ENCODE measurements at regions not wholly inside any gene's neighbourhood (a gene's known extent, or its start where the extent isn't known, plus 50 kb on each side); places are given as distances from the start of the nearest gene placed in this dataset.
"Not testable (repeated sequence)": the region's sequence is repeated elsewhere in the genome, so short reads cannot be mapped to it uniquely, and the experiment has no call there.

GRCh38 chr2:107146645-107147044, 260.7 kb upstream of the ST6GAL2 start:
- not testable (repeated sequence) for H3K4me1 ChIP-seq (ENCODE audit: control insufficient read depth in 2 of 2, insufficient read depth in 2 of 2, low read length in 1 of 2); H3K36me3 ChIP-seq (ENCODE audit: control insufficient read depth in 2 of 2, insufficient read depth in 2 of 2, low read length in 1 of 2); H3K27ac ChIP-seq (ENCODE audit: low read depth in 2 of 2, low read length in 1 of 2); H3K27me3 ChIP-seq (ENCODE audit: control insufficient read depth in 1 of 2, insufficient read depth in 2 of 2, low read length in 2 of 2); H3K9me3 ChIP-seq (ENCODE audit: control insufficient read depth in 2 of 2, insufficient read depth in 1 of 2, low read depth in 1 of 2, low read length in 1 of 2); H3K4me3 ChIP-seq (ENCODE audit: low read depth in 1 of 2, low read length in 2 of 2)
- 89 to 91% methylated on average over 5 of the region's 5 CpGs for WGBS, 2 donors

- Histone ChIP-seq H3K36me3 (ENCODE audit: control insufficient read depth in 2 of 2, insufficient read depth in 2 of 2, low read length in 1 of 2) (no peaks in the 10 kb centered on the region), H3K27me3 (ENCODE audit: control insufficient read depth in 1 of 2, insufficient read depth in 2 of 2, low read length in 2 of 2) (no peaks in the 10 kb centered on the region), H3K27ac (ENCODE audit: low read depth in 2 of 2, low read length in 1 of 2) (no peak overlapping the region), H3K4me3 (ENCODE audit: low read depth in 1 of 2, low read length in 2 of 2) (no peak overlapping the region), H3K4me1 (ENCODE audit: control insufficient read depth in 2 of 2, insufficient read depth in 2 of 2, low read length in 1 of 2) (no peaks in the 10 kb centered on the region), H3K9me3 (ENCODE audit: control insufficient read depth in 2 of 2, insufficient read depth in 1 of 2, low read depth in 1 of 2, low read length in 1 of 2) (peaks cover 0 to 2% of the 10 kb centered on the region in 2 donors)
- 86 to 95% methylated on average over 3 of the region's 3 CpGs for WGBS, 2 donors
Observed at GRCh38 chr2:107148055-107148454, 262.1 kb upstream of the ST6GAL2 start.

- H3K27ac ChIP-seq (ENCODE audit: low read depth in 2 of 2, low read length in 1 of 2) = no peak overlapping the region
- 55 to 59% methylated on average over 3 of the region's 3 CpGs for WGBS, 2 donors
- H3K9me3 ChIP-seq (ENCODE audit: control insufficient read depth in 2 of 2, insufficient read depth in 1 of 2, low read depth in 1 of 2, low read length in 1 of 2) = peaks cover 0 to 2% of the 10 kb centered on the region in 2 donors
- H3K4me1 ChIP-seq (ENCODE audit: control insufficient read depth in 2 of 2, insufficient read depth in 2 of 2, low read length in 1 of 2) = no peaks in the 10 kb centered on the region
- H3K36me3 ChIP-seq (ENCODE audit: control insufficient read depth in 2 of 2, insufficient read depth in 2 of 2, low read length in 1 of 2) = no peaks in the 10 kb centered on the region
- H3K4me3 ChIP-seq (ENCODE audit: low read depth in 1 of 2, low read length in 2 of 2) = no peak overlapping the region
- H3K27me3 ChIP-seq (ENCODE audit: control insufficient read depth in 1 of 2, insufficient read depth in 2 of 2, low read length in 2 of 2) = no peaks in the 10 kb centered on the region
Observed at GRCh38 chr2:107148496-107148895, 262.5 kb upstream of the ST6GAL2 start.

- H3K36me3 ChIP-seq (ENCODE audit: control insufficient read depth in 2 of 2, insufficient read depth in 2 of 2, low read length in 1 of 2) = no peaks in the 10 kb centered on the region
- no peaks in the 10 kb centered on the region for H3K27me3 ChIP-seq (ENCODE audit: control insufficient read depth in 1 of 2, insufficient read depth in 2 of 2, low read length in 2 of 2)
- no peak overlapping the region for H3K4me3 ChIP-seq (ENCODE audit: low read depth in 1 of 2, low read length in 2 of 2)
- H3K27ac ChIP-seq (ENCODE audit: low read depth in 2 of 2, low read length in 1 of 2) = no peak overlapping the region
- H3K4me1 ChIP-seq (ENCODE audit: control insufficient read depth in 2 of 2, insufficient read depth in 2 of 2, low read length in 1 of 2) = no peaks in the 10 kb centered on the region
- WGBS, 2 donors = 85 to 86% methylated on average over 5 of the region's 5 CpGs
- H3K9me3 ChIP-seq (ENCODE audit: control insufficient read depth in 2 of 2, insufficient read depth in 1 of 2, low read depth in 1 of 2, low read length in 1 of 2) = no peaks in the 10 kb centered on the region
Observed at GRCh38 chr2:107160640-107161239, 274.8 kb upstream of the ST6GAL2 start.

- peaks cover 0 to 2% of the 10 kb centered on the region in 2 donors for H3K9me3 ChIP-seq (ENCODE audit: control insufficient read depth in 2 of 2, insufficient read depth in 1 of 2, low read depth in 1 of 2, low read length in 1 of 2)
- H3K27ac ChIP-seq (ENCODE audit: low read depth in 2 of 2, low read length in 1 of 2) = no peak overlapping the region
- 80 to 86% methylated on average over 5 of the region's 5 CpGs for WGBS, 2 donors
- no peaks in the 10 kb centered on the region for H3K36me3 ChIP-seq (ENCODE audit: control insufficient read depth in 2 of 2, insufficient read depth in 2 of 2, low read length in 1 of 2)
- no peaks in the 10 kb centered on the region for H3K4me1 ChIP-seq (ENCODE audit: control insufficient read depth in 2 of 2, insufficient read depth in 2 of 2, low read length in 1 of 2)
- no peak overlapping the region for H3K4me3 ChIP-seq (ENCODE audit: low read depth in 1 of 2, low read length in 2 of 2)
- no peaks in the 10 kb centered on the region for H3K27me3 ChIP-seq (ENCODE audit: control insufficient read depth in 1 of 2, insufficient read depth in 2 of 2, low read length in 2 of 2)
Observed at GRCh38 chr2:107168141-107168540, 282.2 kb upstream of the ST6GAL2 start.

- no peak overlapping the region for H3K27ac ChIP-seq (ENCODE audit: low read depth in 2 of 2, low read length in 1 of 2)
- H3K27me3 ChIP-seq (ENCODE audit: control insufficient read depth in 1 of 2, insufficient read depth in 2 of 2, low read length in 2 of 2) = no peaks in the 10 kb centered on the region
- H3K4me1 ChIP-seq (ENCODE audit: control insufficient read depth in 2 of 2, insufficient read depth in 2 of 2, low read length in 1 of 2) = no peaks in the 10 kb centered on the region
- no peaks in the 10 kb centered on the region for H3K9me3 ChIP-seq (ENCODE audit: control insufficient read depth in 2 of 2, insufficient read depth in 1 of 2, low read depth in 1 of 2, low read length in 1 of 2)
- no peaks in the 10 kb centered on the region for H3K36me3 ChIP-seq (ENCODE audit: control insufficient read depth in 2 of 2, insufficient read depth in 2 of 2, low read length in 1 of 2)
- no peak overlapping the region for H3K4me3 ChIP-seq (ENCODE audit: low read depth in 1 of 2, low read length in 2 of 2)
- WGBS, 2 donors = 81 to 83% methylated on average over 9 of the region's 9 CpGs
Observed at GRCh38 chr2:107174171-107174570, 288.2 kb upstream of the ST6GAL2 start.

- Histone ChIP-seq H3K27ac (ENCODE audit: low read depth in 2 of 2, low read length in 1 of 2) (no peak overlapping the region), H3K27me3 (ENCODE audit: control insufficient read depth in 1 of 2, insufficient read depth in 2 of 2, low read length in 2 of 2) (no peaks in the 10 kb centered on the region), H3K36me3 (ENCODE audit: control insufficient read depth in 2 of 2, insufficient read depth in 2 of 2, low read length in 1 of 2) (no peaks in the 10 kb centered on the region), H3K4me1 (ENCODE audit: control insufficient read depth in 2 of 2, insufficient read depth in 2 of 2, low read length in 1 of 2) (no peaks in the 10 kb centered on the region), H3K9me3 (ENCODE audit: control insufficient read depth in 2 of 2, insufficient read depth in 1 of 2, low read depth in 1 of 2, low read length in 1 of 2) (no peaks in the 10 kb centered on the region), H3K4me3 (ENCODE audit: low read depth in 1 of 2, low read length in 2 of 2) (no peak overlapping the region)
- 71 to 73% methylated on average over 4 of the region's 4 CpGs for WGBS, 2 donors
Observed at GRCh38 chr2:107182981-107183380, 297.0 kb upstream of the ST6GAL2 start.

- Histone ChIP-seq H3K4me3 (ENCODE audit: low read depth in 1 of 2, low read length in 2 of 2) (no peak overlapping the region), H3K36me3 (ENCODE audit: control insufficient read depth in 2 of 2, insufficient read depth in 2 of 2, low read length in 1 of 2) (no peaks in the 10 kb centered on the region), H3K4me1 (ENCODE audit: control insufficient read depth in 2 of 2, insufficient read depth in 2 of 2, low read length in 1 of 2) (no peaks in the 10 kb centered on the region), H3K27ac (ENCODE audit: low read depth in 2 of 2, low read length in 1 of 2) (no peak overlapping the region), H3K27me3 (ENCODE audit: control insufficient read depth in 1 of 2, insufficient read depth in 2 of 2, low read length in 2 of 2) (no peaks in the 10 kb centered on the region), H3K9me3 (ENCODE audit: control insufficient read depth in 2 of 2, insufficient read depth in 1 of 2, low read depth in 1 of 2, low read length in 1 of 2) (no peaks in the 10 kb centered on the region)
- 56 to 88% methylated on average over 3 of the region's 3 CpGs for WGBS, 2 donors
Observed at GRCh38 chr2:107187870-107188269, 301.9 kb upstream of the ST6GAL2 start.

GRCh38 chr2:107195631-107196030, 309.7 kb upstream of the ST6GAL2 start:
- no peaks in the 10 kb centered on the region for H3K27me3 ChIP-seq (ENCODE audit: control insufficient read depth in 1 of 2, insufficient read depth in 2 of 2, low read length in 2 of 2)
- no peak overlapping the region for H3K4me3 ChIP-seq (ENCODE audit: low read depth in 1 of 2, low read length in 2 of 2)
- no peaks in the 10 kb centered on the region for H3K36me3 ChIP-seq (ENCODE audit: control insufficient read depth in 2 of 2, insufficient read depth in 2 of 2, low read length in 1 of 2)
- WGBS, 2 donors = 88 to 90% methylated on average over 3 of the region's 3 CpGs
- no peaks in the 10 kb centered on the region for H3K9me3 ChIP-seq (ENCODE audit: control insufficient read depth in 2 of 2, insufficient read depth in 1 of 2, low read depth in 1 of 2, low read length in 1 of 2)
- H3K27ac ChIP-seq (ENCODE audit: low read depth in 2 of 2, low read length in 1 of 2) = no peak overlapping the region
- no peaks in the 10 kb centered on the region for H3K4me1 ChIP-seq (ENCODE audit: control insufficient read depth in 2 of 2, insufficient read depth in 2 of 2, low read length in 1 of 2)

- Histone ChIP-seq H3K4me1 (ENCODE audit: control insufficient read depth in 2 of 2, insufficient read depth in 2 of 2, low read length in 1 of 2) (no peaks in the 10 kb centered on the region), H3K36me3 (ENCODE audit: control insufficient read depth in 2 of 2, insufficient read depth in 2 of 2, low read length in 1 of 2) (no peaks in the 10 kb centered on the region), H3K4me3 (ENCODE audit: low read depth in 1 of 2, low read length in 2 of 2) (no peak overlapping the region), H3K27me3 (ENCODE audit: control insufficient read depth in 1 of 2, insufficient read depth in 2 of 2, low read length in 2 of 2) (no peaks in the 10 kb centered on the region), H3K9me3 (ENCODE audit: control insufficient read depth in 2 of 2, insufficient read depth in 1 of 2, low read depth in 1 of 2, low read length in 1 of 2) (no peaks in the 10 kb centered on the region), H3K27ac (ENCODE audit: low read depth in 2 of 2, low read length in 1 of 2) (no peak overlapping the region)
- 73 to 75% methylated on average over 5 of the region's 5 CpGs for WGBS, 2 donors
Observed at GRCh38 chr2:107197594-107198294, 311.8 kb upstream of the ST6GAL2 start.
